A549 (cell line): ENCODE measurements at regions not wholly inside any gene's neighbourhood (a gene's known extent, or its start where the extent isn't known, plus 50 kb on each side); places are given as distances from the start of the nearest gene placed in this dataset.

Source experiments
- ATAC-seq, 2 experiments: fragments of 200-7000 bp in 1 of 2; fragments of >200 bp in 1 of 2; cut with Nextera tagmentation in 1 of 2; cut with Tn5 transposase in 1 of 2; 3 replicates each; pipeline versions ENCODE4 v1.8.0 to v1.9.1; 2018 to 2020; ENCODE audit warnings: mild to moderate bottlenecking in 1 of 2, moderate library complexity in 1 of 2
- CTCF ChIA-PET: fragments of 300-600 bp; sonication (Branson Sonifier 250); formaldehyde crosslinking; extraction: SDS; loops from one replicate; lab custom pipeline; 2021; ENCODE audit warnings: antibody characterized with exemption, inconsistent platforms; lab: Yijun Ruan, JAX
- POLR2A ChIA-PET: fragments of 350-600 bp; formaldehyde crosslinking; extraction: SDS; loops from one replicate; lab custom pipeline; 2021; ENCODE audit warnings: antibody characterized with exemption, inconsistent platforms; lab: Yijun Ruan, JAX
- DNase-seq, 2 experiments: peaks; one replicate each; pipeline versions ENCODE4 v3.0.0 to v3.0.0-alpha.2; 2011 to 2016; ENCODE audit warnings: low read depth in 1 of 2, low spot score in 1 of 2
- FAIRE-seq: peaks from 2 replicates; lab custom pipeline; 2011; peaks lifted over from hg19 to GRCh38; lab: Jason Lieb, UNC
- H3K27ac ChIP-seq, 2 experiments: fragments of >200 bp; sonication (Bioruptor Twin); formaldehyde crosslinking; 3 replicates each; pipeline ENCODE4 v1.5.1; 2016 to 2017
- H3K4me1 ChIP-seq: fragments of >200 bp; sonication (Bioruptor Twin); formaldehyde crosslinking; 3 replicates; pipeline ENCODE4 v1.6.1; 2016
- H3K4me2 ChIP-seq: fragments of >200 bp; sonication (Bioruptor Twin); formaldehyde crosslinking; 3 replicates; pipeline ENCODE4 v1.6.1; 2016
- H3K4me3 ChIP-seq: fragments of >200 bp; sonication (Bioruptor Twin); formaldehyde crosslinking; 3 replicates; pipeline ENCODE4 v1.5.1; 2016
- H3K9me3 ChIP-seq: fragments of >200 bp; sonication (Bioruptor Twin); formaldehyde crosslinking; 3 replicates; pipeline ENCODE4 v1.6.1; 2016
- BHLHE40 ChIP-seq: IDR thresholded peaks from 2 replicates; pipeline ENCODE4 v1.6.1; 2012; ENCODE audit warnings: low read depth, low read length, inconsistent platforms
- CBX2 ChIP-seq: fragments of 200-600 bp; sonication (generic); IDR thresholded peaks from 2 replicates; pipeline ENCODE4 v1.6.1; 2016; ENCODE audit warnings: low read depth, mild to moderate bottlenecking, borderline replicate concordance
- CEBPB ChIP-seq, 2 experiments: fragments of >200 bp in 1 of 2; sonication (Bioruptor Twin) in 1 of 2; formaldehyde crosslinking in 1 of 2; IDR thresholded peaks; 2 replicates each; pipeline ENCODE4 v1.6.1; 2012 to 2016
- CHD2 ChIP-seq: fragments of 150-350 bp; IDR thresholded peaks from 2 replicates; pipeline ENCODE4 v1.6.1; 2014; ENCODE audit warnings: low read length; ENCODE audit not compliant: partially characterized antibody
- CHD4 ChIP-seq: fragments of 200-600 bp; sonication (generic); IDR thresholded peaks from 2 replicates; pipeline ENCODE4 v1.6.1; 2016; ENCODE audit warnings: antibody characterized with exemption, mild to moderate bottlenecking, borderline replicate concordance
- EHF ChIP-seq: fragments of 250-450 bp; sonication (Bioruptor Pico); IDR thresholded peaks from 2 replicates; pipeline ENCODE4 v1.5.0; 2020; ENCODE audit warnings: mild to moderate bottlenecking
- FOSB ChIP-seq: fragments of 250-450 bp; sonication (Bioruptor Pico); IDR thresholded peaks from 2 replicates; pipeline ENCODE4 v1.5.0; 2020; ENCODE audit warnings: mild to moderate bottlenecking, moderate library complexity
- GATA3 ChIP-seq: IDR thresholded peaks from 2 replicates; pipeline ENCODE4 v1.6.1; 2012; ENCODE audit warnings: borderline replicate concordance
- HEYL ChIP-seq: fragments of 250-450 bp; sonication (Bioruptor Pico); IDR thresholded peaks from 2 replicates; pipeline ENCODE4 v1.8.0; 2021; ENCODE audit warnings: mild to moderate bottlenecking, moderate library complexity
- HOXB5 ChIP-seq: fragments of 250-450 bp; sonication (Bioruptor Pico); IDR thresholded peaks from 2 replicates; pipeline ENCODE4 v1.5.0; 2020; ENCODE audit warnings: mild to moderate bottlenecking, moderate library complexity
- JUN ChIP-seq, 2 experiments: fragments of >200 bp; sonication (Bioruptor Twin); formaldehyde crosslinking; IDR thresholded peaks; 2 replicates in 1 of 2; 3 replicates in 1 of 2; pipeline ENCODE4 v1.6.1; 2016 to 2017
- JUNB ChIP-seq: fragments of >200 bp; sonication (Bioruptor Twin); formaldehyde crosslinking; IDR thresholded peaks from 2 replicates; pipeline ENCODE4 v1.6.1; 2016
- KDM1A ChIP-seq: fragments of 200-600 bp; sonication (generic); IDR thresholded peaks from 2 replicates; pipeline ENCODE4 v1.6.1; 2016; ENCODE audit warnings: low read depth, mild to moderate bottlenecking
- MAFK ChIP-seq: fragments of 450-650 bp; IDR thresholded peaks from 2 replicates; pipeline ENCODE4 v1.6.1; 2014; ENCODE audit not compliant: partially characterized antibody
- MAZ ChIP-seq: fragments of 150-350 bp; IDR thresholded peaks from 2 replicates; pipeline ENCODE4 v1.6.1; 2014; ENCODE audit warnings: antibody characterized with exemption, low read depth, low read length, borderline replicate concordance
- MYC ChIP-seq: IDR thresholded peaks from 2 replicates; pipeline ENCODE4 v1.6.1; 2012; ENCODE audit warnings: mild to moderate bottlenecking, inconsistent platforms, low read length, improper control_type of control experiment, borderline replicate concordance
- NFE2L2 ChIP-seq: fragments of 150-350 bp; conservative IDR thresholded peaks from 2 replicates; pipeline ENCODE4 v1.6.1; 2014; ENCODE audit warnings: low read length
- POLR2AphosphoS2 ChIP-seq: conservative IDR thresholded peaks from 2 replicates; pipeline ENCODE4 v1.6.1; 2012; ENCODE audit warnings: low read length, improper control_type of control experiment, inconsistent platforms
- RARB ChIP-seq: fragments of 250-450 bp; sonication (Bioruptor Pico); IDR thresholded peaks from 2 replicates; pipeline ENCODE4 v1.8.0; 2021; ENCODE audit warnings: mild to moderate bottlenecking, moderate library complexity
- RCOR1 ChIP-seq: fragments of 150-350 bp; IDR thresholded peaks from 2 replicates; pipeline ENCODE4 v1.6.1; 2014; ENCODE audit warnings: antibody characterized with exemption, low read length, low read depth
- RFX5 ChIP-seq: fragments of 450-650 bp; IDR thresholded peaks from 2 replicates; pipeline ENCODE4 v1.7.1; 2014; ENCODE audit warnings: antibody characterized with exemption, mild to moderate bottlenecking, moderate library complexity
- RNF2 ChIP-seq: fragments of 200-600 bp; sonication (generic); IDR thresholded peaks from 2 replicates; pipeline ENCODE4 v1.6.1; 2016; ENCODE audit warnings: low read depth, mild to moderate bottlenecking, antibody characterized with exemption, moderate library complexity, borderline replicate concordance
- TFCP2L1 ChIP-seq: fragments of 250-450 bp; sonication (Bioruptor Pico); IDR thresholded peaks from 2 replicates; pipeline ENCODE4 v1.5.0; 2021; ENCODE audit warnings: mild to moderate bottlenecking
- ZFP36 ChIP-seq: fragments of 450-650 bp; IDR thresholded peaks from 2 replicates; pipeline ENCODE4 v1.6.1; 2014; ENCODE audit warnings: borderline replicate concordance; ENCODE audit not compliant: partially characterized antibody
- ZNF302 ChIP-seq: fragments of 250-450 bp; sonication (Bioruptor Pico); IDR thresholded peaks from 2 replicates; pipeline ENCODE4 v1.9.0; 2021; ENCODE audit warnings: inconsistent platforms, mild to moderate bottlenecking, moderate library complexity
- ZSCAN20 ChIP-seq: fragments of 250-450 bp; sonication (Bioruptor Pico); IDR thresholded peaks from 2 replicates; pipeline ENCODE4 v1.8.0; 2022; ENCODE audit warnings: mild to moderate bottlenecking, moderate library complexity
- WGBS: methylation state at CpG from one replicate; pipeline ENCODE4 v1.1.6; 2017; ENCODE audit errors: missing lambda C conversion rate; 5-methylcytosine and 5-hydroxymethylcytosine counted together
- TF ChIP-seq, protein P1 (sequence below): fragments of 250-450 bp; sonication (Bioruptor Pico); IDR thresholded peaks from 2 replicates; pipeline ENCODE4 v1.5.0; 2021; ENCODE audit warnings: mild to moderate bottlenecking, moderate library complexity, borderline replicate concordance
- TF ChIP-seq, protein P2 (sequence below): fragments of 200-600 bp; sonication (generic); IDR thresholded peaks from 2 replicates; pipeline ENCODE4 v1.6.1; 2016; ENCODE audit warnings: antibody characterized with exemption, mild to moderate bottlenecking, moderate library complexity
- TF ChIP-seq, protein P3 (sequence below): IDR thresholded peaks from 2 replicates; pipeline ENCODE4 v1.6.1; 2012
- TF ChIP-seq, protein P4 (sequence below): IDR thresholded peaks from 2 replicates; pipeline ENCODE4 v1.6.1; 2012; ENCODE audit warnings: low read depth, borderline replicate concordance
- TF ChIP-seq, protein P5 (sequence below): fragments of 250-450 bp; sonication (Bioruptor Pico); IDR thresholded peaks from 2 replicates; pipeline ENCODE4 v1.5.0; 2020; ENCODE audit warnings: low read depth, mild to moderate bottlenecking, moderate library complexity
- TF ChIP-seq, protein P6 (sequence below): fragments of >200 bp; sonication (Bioruptor Twin); formaldehyde crosslinking; IDR thresholded peaks from 2 replicates; pipeline ENCODE4 v1.6.1; 2016

DNA sequence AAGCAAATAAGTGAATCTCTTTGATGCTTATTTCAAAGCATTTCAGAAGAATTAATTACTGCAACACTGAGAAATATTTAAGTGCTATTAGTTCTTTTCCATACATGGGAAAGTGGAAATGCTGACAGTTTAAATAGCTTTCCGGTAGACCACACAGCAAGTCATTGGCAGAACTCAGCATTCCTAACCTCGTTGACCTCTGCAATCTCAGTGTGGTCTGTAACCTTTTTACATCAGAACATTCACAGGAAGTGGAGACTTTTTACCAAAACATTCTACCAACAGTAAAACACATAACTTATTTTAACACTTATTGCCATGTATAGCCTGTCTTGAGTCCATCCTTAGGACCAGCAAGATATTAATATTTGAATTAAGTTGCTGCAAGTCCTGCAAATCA lies 249.5 kb upstream of the DCN start:
- 50% methylated on average over 2 of the region's 2 CpGs for WGBS
- no peak for DNase-seq
- ChIA-PET CTCF (no interaction called here), POLR2A (no interaction called here)
- no peak for FAIRE-seq
- Histone ChIP-seq H3K27ac (no peak overlapping the region), H3K4me1 (no peaks in the 10 kb centered on the region), H3K4me2 (no peak overlapping the region), H3K4me3 (no peak overlapping the region), H3K9me3 (no peaks in the 10 kb centered on the region)
- ATAC-seq: no peak
- TF ChIP-seq, protein P1, sequence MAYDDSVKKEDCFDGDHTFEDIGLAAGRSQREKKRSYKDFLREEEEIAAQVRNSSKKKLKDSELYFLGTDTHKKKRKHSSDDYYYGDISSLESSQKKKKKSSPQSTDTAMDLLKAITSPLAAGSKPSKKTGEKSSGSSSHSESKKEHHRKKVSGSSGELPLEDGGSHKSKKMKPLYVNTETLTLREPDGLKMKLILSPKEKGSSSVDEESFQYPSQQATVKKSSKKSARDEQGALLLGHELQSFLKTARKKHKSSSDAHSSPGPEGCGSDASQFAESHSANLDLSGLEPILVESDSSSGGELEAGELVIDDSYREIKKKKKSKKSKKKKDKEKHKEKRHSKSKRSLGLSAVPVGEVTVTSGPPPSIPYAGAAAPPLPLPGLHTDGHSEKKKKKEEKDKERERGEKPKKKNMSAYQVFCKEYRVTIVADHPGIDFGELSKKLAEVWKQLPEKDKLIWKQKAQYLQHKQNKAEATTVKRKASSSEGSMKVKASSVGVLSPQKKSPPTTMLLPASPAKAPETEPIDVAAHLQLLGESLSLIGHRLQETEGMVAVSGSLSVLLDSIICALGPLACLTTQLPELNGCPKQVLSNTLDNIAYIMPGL: no peak
- no peak for TF ChIP-seq TFCP2L1 (CRISPR knock-in tag)
- TF ChIP-seq, protein P2, sequence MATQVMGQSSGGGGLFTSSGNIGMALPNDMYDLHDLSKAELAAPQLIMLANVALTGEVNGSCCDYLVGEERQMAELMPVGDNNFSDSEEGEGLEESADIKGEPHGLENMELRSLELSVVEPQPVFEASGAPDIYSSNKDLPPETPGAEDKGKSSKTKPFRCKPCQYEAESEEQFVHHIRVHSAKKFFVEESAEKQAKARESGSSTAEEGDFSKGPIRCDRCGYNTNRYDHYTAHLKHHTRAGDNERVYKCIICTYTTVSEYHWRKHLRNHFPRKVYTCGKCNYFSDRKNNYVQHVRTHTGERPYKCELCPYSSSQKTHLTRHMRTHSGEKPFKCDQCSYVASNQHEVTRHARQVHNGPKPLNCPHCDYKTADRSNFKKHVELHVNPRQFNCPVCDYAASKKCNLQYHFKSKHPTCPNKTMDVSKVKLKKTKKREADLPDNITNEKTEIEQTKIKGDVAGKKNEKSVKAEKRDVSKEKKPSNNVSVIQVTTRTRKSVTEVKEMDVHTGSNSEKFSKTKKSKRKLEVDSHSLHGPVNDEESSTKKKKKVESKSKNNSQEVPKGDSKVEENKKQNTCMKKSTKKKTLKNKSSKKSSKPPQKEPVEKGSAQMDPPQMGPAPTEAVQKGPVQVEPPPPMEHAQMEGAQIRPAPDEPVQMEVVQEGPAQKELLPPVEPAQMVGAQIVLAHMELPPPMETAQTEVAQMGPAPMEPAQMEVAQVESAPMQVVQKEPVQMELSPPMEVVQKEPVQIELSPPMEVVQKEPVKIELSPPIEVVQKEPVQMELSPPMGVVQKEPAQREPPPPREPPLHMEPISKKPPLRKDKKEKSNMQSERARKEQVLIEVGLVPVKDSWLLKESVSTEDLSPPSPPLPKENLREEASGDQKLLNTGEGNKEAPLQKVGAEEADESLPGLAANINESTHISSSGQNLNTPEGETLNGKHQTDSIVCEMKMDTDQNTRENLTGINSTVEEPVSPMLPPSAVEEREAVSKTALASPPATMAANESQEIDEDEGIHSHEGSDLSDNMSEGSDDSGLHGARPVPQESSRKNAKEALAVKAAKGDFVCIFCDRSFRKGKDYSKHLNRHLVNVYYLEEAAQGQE: no peak
- TF ChIP-seq FOSB (CRISPR knock-in tag): no peak
- TF ChIP-seq RARB: no peak
- TF ChIP-seq MAFK: no peak
- TF ChIP-seq, protein P3, sequence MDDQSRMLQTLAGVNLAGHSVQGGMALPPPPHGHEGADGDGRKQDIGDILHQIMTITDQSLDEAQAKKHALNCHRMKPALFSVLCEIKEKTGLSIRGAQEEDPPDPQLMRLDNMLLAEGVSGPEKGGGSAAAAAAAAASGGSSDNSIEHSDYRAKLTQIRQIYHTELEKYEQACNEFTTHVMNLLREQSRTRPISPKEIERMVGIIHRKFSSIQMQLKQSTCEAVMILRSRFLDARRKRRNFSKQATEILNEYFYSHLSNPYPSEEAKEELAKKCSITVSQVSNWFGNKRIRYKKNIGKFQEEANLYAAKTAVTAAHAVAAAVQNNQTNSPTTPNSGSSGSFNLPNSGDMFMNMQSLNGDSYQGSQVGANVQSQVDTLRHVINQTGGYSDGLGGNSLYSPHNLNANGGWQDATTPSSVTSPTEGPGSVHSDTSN: no peak
- TF ChIP-seq JUNB: no peak
- no peak for TF ChIP-seq MYC
- no peak for TF ChIP-seq HOXB5
- TF ChIP-seq ZSCAN20 (CRISPR knock-in tag): no peak
- TF ChIP-seq BHLHE40: no peak
- no peak for TF ChIP-seq RNF2
- TF ChIP-seq, protein P4, sequence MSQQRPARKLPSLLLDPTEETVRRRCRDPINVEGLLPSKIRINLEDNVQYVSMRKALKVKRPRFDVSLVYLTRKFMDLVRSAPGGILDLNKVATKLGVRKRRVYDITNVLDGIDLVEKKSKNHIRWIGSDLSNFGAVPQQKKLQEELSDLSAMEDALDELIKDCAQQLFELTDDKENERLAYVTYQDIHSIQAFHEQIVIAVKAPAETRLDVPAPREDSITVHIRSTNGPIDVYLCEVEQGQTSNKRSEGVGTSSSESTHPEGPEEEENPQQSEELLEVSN: no peak
- TF ChIP-seq ZNF302 (CRISPR knock-in tag): no peak
- no peak for TF ChIP-seq MAZ
- TF ChIP-seq, protein P5, sequence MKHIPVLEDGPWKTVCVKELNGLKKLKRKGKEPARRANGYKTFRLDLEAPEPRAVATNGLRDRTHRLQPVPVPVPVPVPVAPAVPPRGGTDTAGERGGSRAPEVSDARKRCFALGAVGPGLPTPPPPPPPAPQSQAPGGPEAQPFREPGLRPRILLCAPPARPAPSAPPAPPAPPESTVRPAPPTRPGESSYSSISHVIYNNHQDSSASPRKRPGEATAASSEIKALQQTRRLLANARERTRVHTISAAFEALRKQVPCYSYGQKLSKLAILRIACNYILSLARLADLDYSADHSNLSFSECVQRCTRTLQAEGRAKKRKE: no peak
- no peak for TF ChIP-seq CHD2
- TF ChIP-seq NFE2L2: no peak
- no peak for TF ChIP-seq HEYL

DNA sequence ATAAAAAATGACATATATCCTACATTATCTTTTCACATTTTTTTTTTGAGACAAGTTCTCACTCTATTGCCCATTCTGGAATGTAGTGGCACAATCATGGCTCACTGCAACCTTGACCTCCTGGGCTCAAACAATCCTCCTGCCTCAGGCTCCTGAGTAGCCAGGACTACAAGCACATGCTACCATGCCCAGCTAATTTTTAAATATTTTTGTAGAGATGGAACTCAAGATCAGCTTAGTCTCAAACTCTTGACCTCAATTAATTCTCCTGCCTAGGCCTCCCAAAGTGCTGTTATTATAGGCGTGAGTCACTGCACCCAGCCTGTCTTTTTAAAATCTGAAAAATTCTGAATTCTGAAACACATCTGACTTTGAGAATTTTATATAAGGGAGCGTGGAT lies 241.9 kb upstream of the DCN start:
- POLR2A ChIA-PET: no interaction called here
- CTCF ChIA-PET: no interaction called here
- H3K4me1 ChIP-seq: no peaks in the 10 kb centered on the region; the same call in 2 of the 3 replicates
- no peak for DNase-seq
- H3K9me3 ChIP-seq: no peaks in the 10 kb centered on the region
- no peak overlapping the region for H3K27ac ChIP-seq
- no peak overlapping the region for H3K4me3 ChIP-seq
- no peak for FAIRE-seq
- no peak overlapping the region for H3K4me2 ChIP-seq
- no peak for ATAC-seq
- 68% methylated on average over 2 of the region's 2 CpGs for WGBS
- no peak for TF ChIP-seq CBX2
- no peak for TF ChIP-seq JUNB
- no peak for TF ChIP-seq JUN (IDR thresholded peaks at IDR 0.05)
- no peak for TF ChIP-seq POLR2AphosphoS2
- TF ChIP-seq, protein P4: no peak
- TF ChIP-seq, protein P6, sequence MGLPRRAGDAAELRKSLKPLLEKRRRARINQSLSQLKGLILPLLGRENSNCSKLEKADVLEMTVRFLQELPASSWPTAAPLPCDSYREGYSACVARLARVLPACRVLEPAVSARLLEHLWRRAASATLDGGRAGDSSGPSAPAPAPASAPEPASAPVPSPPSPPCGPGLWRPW: no peak
- TF ChIP-seq CHD2: no peak
- no peak for TF ChIP-seq EHF
- no peak for TF ChIP-seq ZFP36
- TF ChIP-seq GATA3: no peak
- no peak for TF ChIP-seq CHD4
- no peak for TF ChIP-seq RARB
- no peak for TF ChIP-seq RFX5
- TF ChIP-seq CEBPB (IDR thresholded peaks at IDR 0.05): no peak
- no peak for TF ChIP-seq KDM1A
- TF ChIP-seq RCOR1: no peak
